ENCODE measurements at regions not wholly inside any gene's neighbourhood (a gene's known extent, or its start where the extent isn't known, plus 50 kb on each side); places are given as distances from the start of the nearest gene placed in this dataset.

GRCh38 chr1:228927946-228928898, 192.9 kb downstream of the RHOU start:
- peaks cover 13% of the 10 kb centered on the region for H3K9me3 Mint-ChIP-seq
- no peak overlapping the region for H3K4me3 Mint-ChIP-seq
- no peak for TF ChIP-seq CTCF (conservative IDR thresholded peaks at IDR 0.05)
- no peak for DNase-seq (ENCODE audit: low read depth, low spot score)
- peaks cover 3% of the 10 kb centered on the region for H3K36me3 Mint-ChIP-seq (ENCODE audit: low read depth)
- no peaks in the 10 kb centered on the region for H3K4me1 Mint-ChIP-seq
- H3K27ac Mint-ChIP-seq (ENCODE audit: unreplicated experiment): no peak overlapping the region
- H3K27me3 Mint-ChIP-seq (ENCODE audit: low read depth): no peaks in the 10 kb centered on the region

- peaks cover 3% of the 10 kb centered on the region for H3K36me3 Mint-ChIP-seq (ENCODE audit: low read depth)
- no peak for TF ChIP-seq CTCF (conservative IDR thresholded peaks at IDR 0.05)
- H3K27ac Mint-ChIP-seq (ENCODE audit: unreplicated experiment): no peak overlapping the region
- no peak overlapping the region for H3K4me3 Mint-ChIP-seq
- DNase-seq (ENCODE audit: low read depth, low spot score): no peak
- no peaks in the 10 kb centered on the region for H3K4me1 Mint-ChIP-seq
- H3K9me3 Mint-ChIP-seq: peaks cover 15% of the 10 kb centered on the region
- H3K27me3 Mint-ChIP-seq (ENCODE audit: low read depth): no peaks in the 10 kb centered on the region
These were observed 194.3 kb downstream of the RHOU start for GRCh38 chr1:228929476-228930027.

GRCh38 chr1:228930479-228930957, 195.2 kb downstream of the RHOU start:
- H3K36me3 Mint-ChIP-seq (ENCODE audit: low read depth): peaks cover 3% of the 10 kb centered on the region
- H3K27me3 Mint-ChIP-seq (ENCODE audit: low read depth): no peaks in the 10 kb centered on the region
- peaks cover 13% of the 10 kb centered on the region for H3K9me3 Mint-ChIP-seq
- H3K27ac Mint-ChIP-seq (ENCODE audit: unreplicated experiment): no peak overlapping the region
- DNase-seq (ENCODE audit: low read depth, low spot score): no peak
- H3K4me1 Mint-ChIP-seq: no peaks in the 10 kb centered on the region
- no peak for TF ChIP-seq CTCF (conservative IDR thresholded peaks at IDR 0.05)
- H3K4me3 Mint-ChIP-seq: no peak overlapping the region

- no peak overlapping the region for H3K27ac Mint-ChIP-seq (ENCODE audit: unreplicated experiment)
These were observed 198.5 kb downstream of the RHOU start for GRCh38 chr1:228933753-228934152.

GRCh38 chr1:228935198-228935663, 200.0 kb downstream of the RHOU start:
- H3K27me3 Mint-ChIP-seq (ENCODE audit: low read depth): no peaks in the 10 kb centered on the region
- H3K4me3 Mint-ChIP-seq: no peak overlapping the region
- peaks cover 2% of the 10 kb centered on the region for H3K9me3 Mint-ChIP-seq
- H3K27ac Mint-ChIP-seq (ENCODE audit: unreplicated experiment): no peak overlapping the region
- DNase-seq (ENCODE audit: low read depth, low spot score): no peak
- no peak for TF ChIP-seq CTCF (conservative IDR thresholded peaks at IDR 0.05)
- H3K36me3 Mint-ChIP-seq (ENCODE audit: low read depth): no peaks in the 10 kb centered on the region
- H3K4me1 Mint-ChIP-seq: peaks cover 36% of the 10 kb centered on the region

More at GRCh38 chr1:228933753-228934152, 198.5 kb downstream of the RHOU start:
- Mint-ChIP-seq H3K36me3 (ENCODE audit: low read depth) (no peaks in the 10 kb centered on the region), H3K9me3 (peaks cover 9% of the 10 kb centered on the region), H3K4me3 (no peak overlapping the region), H3K4me1 (peaks cover 21% of the 10 kb centered on the region), H3K27me3 (ENCODE audit: low read depth) (no peaks in the 10 kb centered on the region)
- TF ChIP-seq CTCF (conservative IDR thresholded peaks at IDR 0.05): no peak
- DNase-seq (ENCODE audit: low read depth, low spot score): no peak

Data from neural crest cell (in vitro differentiated cells).